Posterior cingulate gyrus (tissue), 11 donors: ENCODE measurements at regions not wholly inside any gene's neighbourhood (a gene's known extent, or its start where the extent isn't known, plus 50 kb on each side); places are given as distances from the start of the nearest gene placed in this dataset.

Experiments used
- DNase-seq, 10 donors: peaks; one replicate each; pipeline versions ENCODE4 v3.0.0 to v3.0.0-alpha.2; 2020 to 2021; ENCODE audit warnings: mixed read lengths in 3 of 10
- intact Hi-C: fragments of 100-400 bp; cut with DNase I; formaldehyde crosslinking; loops from one replicate; pipeline ENCODE4 v1.15.1; 2023

DNA sequence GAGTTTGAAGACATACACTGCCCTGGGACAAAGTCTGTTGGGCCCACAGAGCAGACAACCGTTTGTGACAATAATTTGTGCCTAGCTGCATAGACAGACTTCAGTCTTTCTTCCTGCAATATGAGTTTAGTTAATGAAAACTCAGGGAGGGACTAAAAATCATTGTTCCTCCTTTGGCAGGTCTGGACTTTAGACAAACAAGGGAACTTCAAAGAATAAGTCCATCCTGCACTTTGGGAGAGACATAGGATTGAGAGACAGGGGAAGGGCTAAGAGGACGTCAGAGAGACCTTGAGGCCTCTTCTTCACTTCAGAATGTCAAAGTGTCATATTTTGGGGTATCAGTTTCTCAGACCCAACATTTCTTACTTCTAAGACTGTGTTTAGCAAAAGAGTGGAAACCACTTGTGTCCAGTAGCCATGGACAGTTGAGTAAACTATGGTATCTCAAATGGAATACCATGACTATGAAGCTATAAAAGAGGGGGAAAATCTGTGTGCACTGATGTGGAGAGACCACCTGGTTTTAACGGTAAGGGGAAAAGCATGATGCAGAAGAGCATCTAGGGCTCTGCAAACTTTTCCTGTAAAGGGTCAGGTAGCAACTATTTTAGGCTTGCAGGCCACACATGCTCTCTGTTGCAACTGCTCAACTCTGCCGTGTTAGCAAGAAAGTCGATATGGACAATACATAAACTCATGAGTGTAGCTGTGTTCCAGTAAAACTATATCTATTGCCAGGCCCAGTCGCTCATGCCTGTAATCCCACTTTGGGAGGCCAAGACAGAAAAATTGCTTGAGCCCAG lies 217.8 kb upstream of the SH3BP4 start:
- intact Hi-C loops, result no loop called here
- no peak for DNase-seq

DNA sequence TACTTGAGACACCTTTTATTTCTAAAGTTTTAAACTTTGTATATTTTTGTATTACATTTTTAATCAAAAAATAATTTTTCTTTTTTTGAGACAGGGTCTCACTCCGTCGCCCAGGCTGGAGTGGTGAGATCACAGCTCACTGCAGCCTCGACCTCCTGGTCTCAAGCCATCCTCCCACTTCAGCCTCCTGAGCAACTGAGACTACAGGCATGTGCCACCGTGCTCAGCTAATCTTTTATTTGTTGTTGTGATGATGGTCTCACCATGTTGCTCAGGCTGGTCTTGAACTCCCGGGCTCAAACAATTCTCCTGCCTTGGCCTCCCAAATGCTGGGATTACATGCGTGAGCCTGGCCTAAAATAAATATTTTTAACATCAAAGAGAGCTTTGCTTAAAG lies 218.7 kb upstream of the SH3BP4 start:
- intact Hi-C loops, result no loop called here
- no peak for DNase-seq

DNA sequence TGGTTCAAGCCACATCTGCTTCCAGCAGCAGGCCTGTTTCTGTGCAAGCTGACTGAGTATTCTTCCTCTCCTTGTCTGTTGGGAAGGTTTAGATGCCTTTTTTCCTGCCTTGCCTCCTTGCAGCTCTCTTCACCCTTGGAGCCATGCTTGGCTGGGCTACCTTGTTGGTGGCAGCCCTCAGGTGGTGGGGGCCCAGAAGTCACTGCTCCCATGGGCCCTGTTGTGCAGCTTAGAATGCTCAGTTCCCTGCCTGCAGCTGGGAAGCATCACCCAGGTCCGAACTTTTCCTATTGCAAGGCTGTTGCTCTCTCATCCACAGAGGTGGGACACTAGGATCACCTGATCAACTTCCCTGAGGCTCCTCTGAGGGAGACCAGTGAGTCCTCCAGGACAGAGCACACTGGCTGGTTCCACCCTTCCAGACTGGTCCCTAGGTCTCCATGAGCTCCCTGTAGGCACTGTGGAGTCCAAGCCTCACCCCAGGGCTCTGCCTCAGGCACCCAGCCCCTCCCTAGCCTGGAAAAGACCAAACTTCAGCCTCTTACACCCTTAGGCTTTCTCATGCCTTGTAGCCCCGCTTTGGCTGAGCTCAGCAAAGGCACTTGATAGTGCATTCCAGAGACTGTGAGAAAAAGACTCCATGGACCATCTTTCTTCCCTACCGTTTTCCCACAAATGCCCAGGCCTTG lies 219.3 kb upstream of the SH3BP4 start:
- no peak for DNase-seq
- intact Hi-C loops, result no loop called here

GRCh38 chr2:234731236-234731635 lies 220.6 kb upstream of the SH3BP4 start:
- DNase-seq, result no peak
- intact Hi-C loops, result no loop called here

GRCh38 chr2:234730066-234730640 lies 221.7 kb upstream of the SH3BP4 start:
- DNase-seq, result no peak
- intact Hi-C loops, result no loop called here

GRCh38 chr2:234725528-234726264 lies 226.1 kb upstream of the SH3BP4 start:
- DNase-seq, result no peak
- intact Hi-C loops, result no loop called here

DNA sequence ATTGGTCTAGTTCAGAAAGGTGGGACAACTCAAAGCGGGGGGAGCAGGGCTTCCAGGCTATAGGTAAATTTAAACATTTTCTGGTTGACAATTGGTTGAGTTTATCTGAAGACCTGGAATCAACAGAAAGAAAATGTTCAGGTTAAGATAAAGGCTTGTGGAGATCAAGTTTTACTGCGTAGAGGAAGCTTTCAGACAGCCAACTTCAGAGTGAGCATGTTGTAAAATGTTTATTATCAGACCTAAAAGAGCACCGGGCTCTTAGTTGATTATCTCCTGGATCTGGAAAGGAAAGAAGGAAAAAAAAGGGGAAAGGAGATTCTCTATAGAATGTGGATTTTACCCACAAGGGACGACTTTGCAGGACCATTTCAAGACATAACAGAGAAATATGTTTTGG lies 227.0 kb upstream of the SH3BP4 start:
- intact Hi-C loops, result no loop called here
- no peak for DNase-seq

- intact Hi-C loops, result no loop called here
- no peak for DNase-seq
Observed at GRCh38 chr2:234723400-234723799, 226.5 kb upstream of the ARL4C start.

- intact Hi-C loops, result no loop called here
- DNase-seq, result no peak
Observed at GRCh38 chr2:234722176-234722575, 225.3 kb upstream of the ARL4C start.

GRCh38 chr2:234719116-234719716 lies 222.3 kb upstream of the ARL4C start:
- DNase-seq, result no peak
- intact Hi-C loops, result no loop called here

GRCh38 chr2:234716271-234716670 lies 219.4 kb upstream of the ARL4C start:
- intact Hi-C loops, result no loop called here
- DNase-seq, result no peak

DNA sequence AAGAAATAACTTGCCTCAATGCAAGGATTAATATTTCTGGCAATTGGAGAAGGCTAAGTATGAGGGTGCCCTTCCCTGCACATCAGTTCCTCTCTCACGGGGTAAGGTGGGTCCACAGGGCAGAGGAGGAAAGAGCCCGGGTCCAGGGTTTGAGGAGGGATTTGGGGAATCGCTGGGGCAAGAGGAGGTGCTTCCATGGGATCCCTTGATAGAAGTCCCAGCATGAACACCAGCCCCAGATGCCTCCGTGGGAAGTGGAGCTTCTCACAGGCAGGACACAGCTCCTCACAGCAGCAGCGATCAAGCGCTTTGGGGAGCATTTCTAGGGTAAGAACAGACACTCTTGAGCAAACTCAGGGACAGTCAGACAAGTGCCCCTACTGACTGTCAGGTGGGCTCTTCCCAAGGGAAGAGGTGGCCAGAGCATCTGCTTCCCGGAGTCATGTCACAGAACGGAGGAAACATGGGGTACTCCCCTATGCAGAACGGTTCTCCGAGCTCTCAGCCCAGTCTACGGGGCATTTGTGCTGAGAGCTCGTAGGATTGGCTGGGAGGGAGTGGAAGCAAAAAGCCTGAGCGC lies 218.9 kb upstream of the ARL4C start:
- intact Hi-C loops, result no loop called here
- no peak for DNase-seq

DNA sequence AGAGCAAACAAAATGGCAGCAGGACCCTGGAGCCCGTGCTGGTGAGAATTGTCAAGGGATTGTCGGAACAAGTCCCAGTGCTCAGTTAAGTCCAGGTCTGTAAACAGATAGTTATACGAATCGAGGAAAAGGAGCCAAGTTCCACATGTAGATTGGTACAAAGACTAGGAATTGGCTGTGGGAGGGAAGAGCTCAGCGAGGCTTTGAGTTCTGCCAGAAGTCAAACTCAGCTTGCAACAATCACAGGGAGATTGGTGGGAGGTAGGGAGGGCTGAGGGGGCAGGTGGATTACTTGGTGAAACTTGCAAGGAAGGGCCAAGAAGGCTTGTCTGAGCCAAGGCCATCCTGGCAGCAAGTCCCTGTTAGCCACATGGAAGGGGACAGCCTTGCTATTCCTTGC lies 217.8 kb upstream of the ARL4C start:
- intact Hi-C loops, result no loop called here
- no peak for DNase-seq

GRCh38 chr2:234712421-234712935 lies 215.6 kb upstream of the ARL4C start:
- intact Hi-C loops, result no loop called here

GRCh38 chr2:234711308-234711707 lies 214.4 kb upstream of the ARL4C start:
- intact Hi-C loops, result no loop called here
- DNase-seq, result no peak

More at GRCh38 chr2:234712421-234712935, 215.6 kb upstream of the ARL4C start:
- DNase-seq, result no peak

GRCh38 chr2:234710587-234710986 lies 213.7 kb upstream of the ARL4C start:
- intact Hi-C loops, result no loop called here
- DNase-seq, result no peak

- DNase-seq, result no peak
- intact Hi-C loops, result no loop called here
Observed at GRCh38 chr2:234710066-234710465, 213.2 kb upstream of the ARL4C start.

- DNase-seq, result no peak
- intact Hi-C loops, result no loop called here
Observed at GRCh38 chr2:234708717-234709116, 211.8 kb upstream of the ARL4C start.

GRCh38 chr2:234708091-234708683 lies 211.3 kb upstream of the ARL4C start:
- peak in 1 of 10 donors; percentile 62 for DNase-seq
- intact Hi-C loops, result no loop called here

GRCh38 chr2:234706086-234706485 lies 209.2 kb upstream of the ARL4C start:
- intact Hi-C loops, result no loop called here
- peak in 1 of 10 donors; percentile 27 for DNase-seq
